Activated CD8-positive, alpha-beta memory T cell treated with anti-CD3 and anti-CD28 coated beads, Interleukin-2, amount 50 U/mL, for 24 hours (primary cell): ENCODE measurements at regions not wholly inside any gene's neighbourhood (a gene's known extent, or its start where the extent isn't known, plus 50 kb on each side); places are given as distances from the start of the nearest gene placed in this dataset.

Experiments used
- DNase-seq: peaks from one replicate; pipeline ENCODE4 v3.0.0-alpha.2; 2020; ENCODE audit errors: extremely low read depth

DNA sequence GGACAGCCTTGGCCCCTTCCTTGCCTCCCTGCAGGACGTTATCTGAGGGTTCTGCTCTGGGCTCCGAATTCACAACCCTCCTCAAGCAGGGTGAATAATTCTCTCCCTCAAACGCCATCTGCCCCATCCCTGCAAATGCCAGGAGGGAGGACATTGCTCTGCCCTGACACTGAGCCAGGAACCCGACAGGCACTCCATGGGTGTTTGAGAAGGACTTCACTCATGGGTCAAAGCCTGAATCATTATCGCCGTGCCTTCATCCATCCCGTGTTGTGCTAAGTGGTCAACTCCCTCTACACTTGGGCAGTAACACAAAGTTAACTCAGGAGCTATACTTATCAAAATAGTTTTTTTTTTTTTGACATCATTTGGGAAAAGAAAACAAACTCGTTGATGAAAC, 261.8 kb upstream of the IGF1R start:
- no peak for DNase-seq

DNA sequence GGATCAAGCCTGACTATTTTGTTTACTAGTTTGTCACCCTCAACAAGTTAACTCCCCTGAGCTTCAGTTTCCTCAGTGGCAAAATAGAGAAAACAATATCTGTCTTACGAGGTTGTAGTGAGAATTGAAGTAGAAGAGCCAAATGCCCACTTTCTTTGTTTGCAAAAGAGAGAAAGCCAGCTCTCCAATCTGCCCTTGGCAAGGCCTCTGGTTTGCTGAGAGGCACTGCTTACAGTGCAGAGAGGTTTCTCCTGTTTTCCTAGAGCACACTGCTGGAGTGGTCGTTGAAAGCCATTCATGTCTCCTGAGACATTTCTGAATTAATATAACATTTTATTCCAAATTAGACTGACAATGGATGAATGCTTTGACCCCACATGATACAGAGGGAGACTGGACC, 260.5 kb upstream of the IGF1R start:
- DNase-seq, result no peak

- no peak for DNase-seq
Measured at GRCh38 chr15:98390946-98391530, 257.3 kb upstream of the IGF1R start.

DNA sequence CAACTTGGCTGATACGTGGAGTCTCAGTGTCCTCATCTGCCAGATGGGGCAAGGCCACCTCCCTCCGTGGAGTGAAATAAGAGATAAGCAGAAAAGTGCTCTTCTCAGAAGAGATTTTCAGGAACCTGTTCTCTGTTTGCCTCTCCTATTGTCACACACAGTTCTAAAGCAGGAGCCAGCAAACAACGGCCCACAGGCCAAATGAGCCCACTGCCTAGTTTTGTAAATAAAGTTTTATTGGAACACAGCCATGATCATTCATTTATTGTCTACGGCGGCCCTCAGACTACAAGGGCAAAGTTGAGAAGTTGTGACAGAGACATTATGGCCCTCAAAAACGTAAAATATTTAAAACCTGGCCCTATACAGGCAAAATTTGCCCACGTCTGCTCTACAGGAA, 256.8 kb upstream of the IGF1R start:
- no peak for DNase-seq

DNA sequence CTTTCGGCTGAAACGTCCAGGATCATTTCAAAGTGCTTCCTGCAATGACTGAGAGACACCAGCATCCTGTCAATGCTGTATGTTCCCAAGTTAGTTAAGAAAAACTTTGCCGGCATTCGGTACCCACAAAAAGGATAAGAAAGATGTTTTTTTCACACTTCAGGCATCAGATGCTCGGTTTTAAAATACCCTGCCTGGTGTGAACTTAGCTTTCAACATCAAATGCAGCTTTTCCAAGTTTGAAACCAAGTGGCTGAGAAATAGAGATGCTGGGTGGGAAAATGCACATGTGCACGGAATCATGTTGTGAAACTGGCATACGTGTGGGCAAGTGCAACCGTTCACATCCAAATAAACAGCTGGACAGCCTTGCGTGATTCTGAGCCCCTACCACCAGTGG, 254.9 kb upstream of the IGF1R start:
- no peak for DNase-seq

GRCh38 chr15:98394546-98394945, 253.8 kb upstream of the IGF1R start:
- no peak for DNase-seq

DNA sequence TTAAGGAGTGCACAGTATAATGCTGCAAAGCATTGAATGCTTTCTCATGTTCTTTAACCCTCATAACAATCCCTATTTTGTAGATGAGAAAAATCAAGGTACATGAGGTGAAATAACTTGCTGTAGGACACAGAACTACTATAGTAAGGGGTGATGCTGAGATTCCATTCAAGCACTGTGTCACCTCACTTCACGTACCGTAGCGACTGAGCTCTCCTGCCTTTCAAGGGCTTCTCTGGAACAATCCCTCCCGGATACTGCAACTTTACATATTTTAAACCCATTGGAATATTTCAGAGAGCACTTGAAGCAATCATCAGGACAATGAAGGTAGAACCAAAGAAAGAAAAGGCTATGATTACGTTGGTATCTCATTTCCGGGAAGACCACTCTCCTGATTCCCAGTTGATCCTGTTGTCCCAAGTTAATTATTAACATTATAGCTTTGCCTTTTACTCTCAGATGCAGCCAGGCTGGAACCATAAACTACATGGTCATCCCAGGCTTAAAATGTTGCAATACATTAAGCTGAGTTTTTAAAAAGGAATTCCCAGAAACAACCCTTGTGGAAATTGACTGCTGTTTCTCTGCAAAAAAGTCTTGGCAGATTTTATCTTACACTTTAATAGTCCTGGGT, 252.2 kb upstream of the IGF1R start:
- DNase-seq, result no peak

DNA sequence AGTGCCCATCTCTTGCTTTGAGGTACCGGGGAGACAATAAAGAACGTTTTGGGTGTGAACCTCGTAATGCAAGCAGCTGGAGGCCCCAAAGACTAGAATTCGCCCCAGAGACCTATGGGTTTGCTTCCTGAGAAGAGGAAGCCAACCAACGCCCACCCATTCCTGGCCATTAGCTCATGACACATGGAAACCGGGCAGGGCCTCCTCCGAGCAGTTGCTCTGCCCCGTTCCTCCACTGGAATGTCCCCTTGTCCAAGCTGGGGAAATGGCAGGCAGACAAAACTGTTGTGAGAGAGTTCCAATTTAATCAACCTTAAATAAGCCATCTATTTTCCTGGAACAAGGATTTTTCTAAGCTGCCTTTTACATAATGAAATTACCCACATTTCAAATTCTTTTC, 250.9 kb upstream of the IGF1R start:
- DNase-seq, result no peak

GRCh38 chr15:98398056-98398455, 250.3 kb upstream of the IGF1R start:
- no peak for DNase-seq

DNA sequence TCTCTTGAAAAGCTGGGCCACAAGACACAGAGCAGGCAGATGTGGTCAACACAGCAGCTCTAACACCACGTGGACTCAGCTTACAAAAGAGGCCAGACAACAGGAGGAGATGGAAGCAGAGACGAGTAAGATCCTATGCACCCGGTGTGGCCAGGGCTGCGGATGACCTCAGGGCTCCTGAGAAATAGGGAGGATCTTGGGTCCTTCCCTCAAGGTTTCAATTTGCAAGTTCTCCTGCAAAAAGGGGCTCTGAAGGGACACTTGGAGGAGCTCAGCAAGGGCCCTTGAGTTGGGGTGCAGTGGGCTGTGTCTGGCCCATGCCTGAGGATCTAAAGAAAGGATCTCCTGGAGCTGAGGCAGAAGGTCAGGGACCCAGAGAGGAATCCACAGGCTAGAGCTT, 249.5 kb upstream of the IGF1R start:
- DNase-seq, result no peak

DNA sequence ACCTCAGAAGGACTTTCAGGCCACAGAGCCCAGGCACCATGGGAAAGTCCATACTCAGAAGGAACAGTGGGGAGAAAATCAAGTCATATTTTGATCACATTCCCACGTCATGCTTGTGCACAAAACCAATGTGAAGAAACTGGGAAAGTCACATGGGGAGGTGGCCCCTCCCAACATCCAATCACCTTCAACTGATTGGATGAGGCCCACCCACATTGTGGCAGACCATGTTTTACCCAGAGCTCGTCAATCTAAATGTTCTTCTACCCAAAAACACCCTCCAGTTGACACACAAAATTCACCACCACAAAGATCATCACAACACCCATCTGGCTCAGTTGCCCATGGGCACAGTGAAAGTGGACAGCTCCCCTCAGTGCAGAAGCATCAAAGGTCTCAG, 248.2 kb upstream of the IGF1R start:
- no peak for DNase-seq

GRCh38 chr15:98401029-98401428, 247.3 kb upstream of the IGF1R start:
- no peak for DNase-seq

GRCh38 chr15:98402486-98402885, 245.9 kb upstream of the IGF1R start:
- DNase-seq, result no peak

DNA sequence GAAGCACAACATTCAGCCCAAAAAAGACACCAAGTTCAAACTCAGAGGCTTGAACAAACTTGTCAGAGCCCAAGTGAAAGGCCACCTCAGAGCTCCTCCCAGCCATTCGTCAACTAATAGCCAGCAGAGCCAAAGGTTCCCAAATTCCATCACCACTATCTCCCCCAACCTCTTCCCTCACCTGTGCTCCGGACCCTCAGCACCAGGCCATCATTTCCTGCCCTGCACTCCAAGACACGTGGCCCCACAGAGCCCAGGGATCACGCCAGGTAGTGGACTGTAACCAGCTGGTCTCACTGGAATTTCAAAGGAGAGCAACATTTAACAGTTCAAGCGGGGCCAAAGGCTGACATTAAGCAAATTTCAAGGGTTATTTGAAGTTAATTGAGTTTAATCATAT, 245.2 kb upstream of the IGF1R start:
- DNase-seq, result no peak

DNA sequence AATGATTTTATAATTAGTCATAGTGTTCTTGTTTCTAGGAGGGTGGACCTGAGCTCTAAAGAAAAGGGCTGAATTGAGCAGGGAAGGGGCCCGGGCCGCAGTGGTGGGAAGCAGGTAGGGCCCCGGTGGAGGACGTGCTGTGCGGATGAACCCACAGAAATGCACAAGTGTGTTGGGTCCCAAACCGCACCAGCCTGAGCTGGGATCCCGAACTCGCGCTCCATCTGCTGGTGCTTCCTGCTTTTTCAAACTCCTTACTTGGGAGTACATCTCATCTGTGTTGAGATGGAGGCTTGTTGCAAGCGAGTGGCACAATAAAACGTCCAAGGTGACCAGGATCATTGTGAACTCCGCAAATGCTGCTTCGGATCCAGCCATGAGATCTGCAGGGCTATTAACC, 244.8 kb upstream of the IGF1R start:
- DNase-seq, result no peak

- no peak for DNase-seq
Measured at GRCh38 chr15:98405013-98405412, 243.3 kb upstream of the IGF1R start.

DNA sequence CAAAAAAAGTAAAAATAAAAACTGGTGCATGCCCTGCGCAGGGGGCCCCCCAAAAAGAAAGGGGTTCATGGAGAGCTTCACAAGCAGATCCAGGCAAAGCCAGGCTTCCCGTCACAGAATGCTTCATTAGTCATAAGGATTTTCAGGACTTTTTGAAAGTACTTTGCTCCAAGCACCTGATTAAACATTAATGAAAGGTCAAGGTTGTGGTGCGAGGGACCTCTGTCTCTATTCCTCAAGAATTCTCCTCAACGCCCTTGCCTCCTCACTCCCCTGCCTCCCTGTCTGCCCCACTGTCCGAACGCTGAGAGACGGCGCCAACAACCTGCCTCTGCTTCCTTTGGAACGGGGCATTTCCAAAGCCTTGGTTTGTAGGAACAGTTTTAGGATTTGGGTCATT, 240.1 kb upstream of the IGF1R start:
- no peak for DNase-seq

- no peak for DNase-seq
Measured at GRCh38 chr15:98410328-98410727, 238.0 kb upstream of the IGF1R start.

DNA sequence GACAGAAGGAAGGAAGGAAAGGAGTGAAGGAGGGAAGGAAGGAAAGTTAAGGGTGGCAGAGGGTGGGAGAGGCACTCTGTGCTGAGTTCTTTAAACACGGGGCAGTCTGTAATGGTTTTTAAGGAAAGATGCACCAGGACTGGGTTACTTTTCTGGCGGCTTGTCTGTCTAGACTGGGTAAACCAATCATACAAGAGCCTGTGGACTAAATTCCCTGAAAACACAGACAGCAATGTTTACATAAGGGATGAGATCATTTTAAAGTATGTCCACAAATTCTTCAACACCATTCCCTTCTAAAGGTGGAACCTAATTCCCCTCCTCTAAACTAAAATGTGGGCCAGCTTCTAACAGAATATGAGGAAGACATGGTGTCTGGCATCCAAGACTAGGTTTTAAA, 235.5 kb upstream of the IGF1R start:
- DNase-seq, result no peak

DNA sequence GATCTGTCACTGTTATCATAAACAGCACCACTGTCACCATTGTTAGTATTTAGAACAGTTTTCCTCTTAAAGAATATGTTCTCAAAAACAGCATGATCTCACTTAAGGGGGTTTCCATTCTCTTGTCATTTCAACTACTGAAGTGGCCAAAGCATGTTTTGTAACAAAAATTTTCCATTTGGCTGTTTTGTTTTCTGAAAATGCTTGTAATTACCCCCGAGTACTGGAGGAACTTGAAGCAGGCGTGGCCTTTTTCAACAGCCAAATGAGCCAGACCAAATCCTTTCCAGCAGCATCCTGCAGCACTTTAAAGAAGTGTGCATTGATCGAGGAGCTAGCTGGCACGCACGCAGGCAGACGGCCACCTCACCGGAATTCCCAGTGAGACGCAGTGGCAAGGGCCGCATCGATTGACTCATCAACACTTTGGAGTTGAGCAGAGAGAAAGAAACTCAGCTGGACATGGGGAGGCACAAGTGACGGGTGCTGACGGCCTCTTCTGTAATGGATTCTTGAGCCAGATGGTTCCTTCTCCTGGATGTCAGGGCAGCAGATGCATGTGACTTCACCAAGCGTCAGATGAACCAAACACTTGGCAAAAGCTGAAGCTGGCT, 234.3 kb upstream of the IGF1R start:
- no peak for DNase-seq

GRCh38 chr15:98416222-98416855, 232.0 kb upstream of the IGF1R start:
- no peak for DNase-seq

DNA sequence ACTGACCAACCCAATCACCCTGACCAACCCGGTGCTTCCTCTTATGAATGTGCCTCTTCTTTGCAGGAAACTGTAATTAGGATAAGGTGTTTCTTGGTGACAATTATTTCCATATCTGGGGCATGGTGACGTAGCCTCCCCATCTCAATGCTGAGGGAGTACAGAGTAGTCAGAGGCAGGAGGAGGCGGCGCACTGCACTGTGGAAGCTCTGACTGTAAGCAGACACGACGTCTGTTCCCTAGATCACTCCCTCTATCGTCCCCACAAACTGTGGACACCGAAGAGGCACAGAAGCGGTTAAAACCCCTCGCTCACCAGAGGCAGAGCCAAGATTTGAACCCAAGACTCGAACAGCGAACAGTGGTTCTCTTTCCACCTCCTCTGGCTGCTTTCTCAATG, 231.0 kb upstream of the IGF1R start:
- no peak for DNase-seq

- DNase-seq, result no peak
Measured at GRCh38 chr15:98418122-98418521, 230.2 kb upstream of the IGF1R start.
